ENCODE measurements at regions not wholly inside any gene's neighbourhood (a gene's known extent, or its start where the extent isn't known, plus 50 kb on each side); places are given as distances from the start of the nearest gene placed in this dataset.
"Not testable (repeated sequence)": the region's sequence is repeated elsewhere in the genome, so short reads cannot be mapped to it uniquely, and the experiment has no call there.

GRCh38 chr3:72536206-72536877 lies 311.9 kb downstream of the SHQ1 start:
- no peak for DNase-seq (ENCODE audit: low read depth in 2 of 2)

- DNase-seq (ENCODE audit: low read depth in 2 of 2): no peak
Measured at GRCh38 chr3:72535772-72536171, 312.5 kb downstream of the SHQ1 start.

- no peak for DNase-seq (ENCODE audit: low read depth in 2 of 2)
Measured at GRCh38 chr3:72533591-72534473, 314.4 kb downstream of the SHQ1 start.

- no peak for DNase-seq (ENCODE audit: low read depth in 2 of 2)
Measured at GRCh38 chr3:72530426-72530825, 317.8 kb downstream of the SHQ1 start.

- DNase-seq (ENCODE audit: low read depth in 2 of 2): no peak
Measured at GRCh38 chr3:72529081-72529480, 319.2 kb downstream of the SHQ1 start.

GRCh38 chr3:72523429-72524151 lies 324.7 kb downstream of the SHQ1 start:
- DNase-seq (ENCODE audit: low read depth in 2 of 2): no peak

GRCh38 chr3:72520690-72521308 lies 327.4 kb downstream of the SHQ1 start:
- peak; percentile 46 to 50 for DNase-seq (ENCODE audit: low read depth in 2 of 2)

- no peak for DNase-seq (ENCODE audit: low read depth in 2 of 2)
Measured at GRCh38 chr3:72519946-72520604, 328.2 kb downstream of the SHQ1 start.

GRCh38 chr3:72517921-72518424 lies 330.3 kb downstream of the SHQ1 start:
- DNase-seq (ENCODE audit: low read depth in 2 of 2): no peak

GRCh38 chr3:72517336-72517735 lies 330.9 kb downstream of the SHQ1 start:
- DNase-seq (ENCODE audit: low read depth in 2 of 2): no peak

- no peak for DNase-seq (ENCODE audit: low read depth in 2 of 2)
Measured at GRCh38 chr3:72516361-72516760, 331.9 kb downstream of the SHQ1 start.

GRCh38 chr3:72515941-72516340 lies 332.3 kb downstream of the SHQ1 start:
- DNase-seq (ENCODE audit: low read depth in 2 of 2): no peak

GRCh38 chr3:72515281-72515680 lies 333.0 kb downstream of the SHQ1 start:
- no peak for DNase-seq (ENCODE audit: low read depth in 2 of 2)

- no peak for DNase-seq (ENCODE audit: low read depth in 2 of 2)
Measured at GRCh38 chr3:72510247-72510646, 338.0 kb downstream of the SHQ1 start.

- DNase-seq (ENCODE audit: low read depth in 2 of 2): no peak
Measured at GRCh38 chr3:72505539-72506405, 342.5 kb downstream of the SHQ1 start.

- DNase-seq (ENCODE audit: low read depth in 2 of 2): not testable (repeated sequence)
Measured at GRCh38 chr3:72497501-72497900, 350.7 kb downstream of the SHQ1 start.

GRCh38 chr3:72496051-72496670 lies 352.1 kb downstream of the SHQ1 start:
- DNase-seq (ENCODE audit: low read depth in 2 of 2): no peak

GRCh38 chr3:72494626-72495025 lies 353.6 kb downstream of the SHQ1 start:
- DNase-seq (ENCODE audit: low read depth in 2 of 2): no peak

- DNase-seq (ENCODE audit: low read depth in 2 of 2): no peak
Measured at GRCh38 chr3:72494130-72494529, 354.1 kb downstream of the SHQ1 start.

GRCh38 chr3:72492240-72492639 lies 356.0 kb downstream of the SHQ1 start:
- no peak for DNase-seq (ENCODE audit: low read depth in 2 of 2)

All from activated CD4-positive, alpha-beta T cell treated with anti-CD3 and anti-CD28 coated beads for 24 hours (primary cell).